ENCODE measurements at regions not wholly inside any gene's neighbourhood (a gene's known extent, or its start where the extent isn't known, plus 50 kb on each side); places are given as distances from the start of the nearest gene placed in this dataset.

- TF ChIP-seq CTCF (IDR thresholded peaks at IDR 0.05; ENCODE audit: insufficient read depth, low read length, poor library complexity, severe bottlenecking) = no peak
- TF ChIP-seq EZH2phosphoT487 (conservative IDR thresholded peaks at IDR 0.05; ENCODE audit: low read length) = no peak
These were observed 308.0 kb upstream of the C1orf174 start for GRCh38 chr1:4207842-4208692.
